KMS-11 (cell line): ENCODE measurements at regions not wholly inside any gene's neighbourhood (a gene's known extent, or its start where the extent isn't known, plus 50 kb on each side); places are given as distances from the start of the nearest gene placed in this dataset.

Experiments
- H2AFZ ChIP-seq: fragments of 200-600 bp; sonication (generic); 2 replicates; pipeline ENCODE4 v1.6.1; 2016; ENCODE audit warnings: antibody characterized with exemption, mixed run types, low read depth
- H3K27ac ChIP-seq: fragments of 200-600 bp; sonication (generic); 2 replicates; pipeline ENCODE4 v1.6.1; 2016; ENCODE audit warnings: mild to moderate bottlenecking, mixed run types
- H3K27me3 ChIP-seq: fragments of 200-600 bp; sonication (generic); 2 replicates; pipeline ENCODE4 v1.6.1; 2017; ENCODE audit warnings: mild to moderate bottlenecking, low read depth, mixed run types, moderate library complexity; ENCODE audit not compliant: insufficient read depth
- H3K36me3 ChIP-seq: fragments of 200-600 bp; sonication (generic); 2 replicates; pipeline ENCODE4 v1.6.1; 2017; ENCODE audit warnings: mild to moderate bottlenecking, mixed run types; ENCODE audit not compliant: insufficient read depth
- H3K4me1 ChIP-seq: fragments of 200-600 bp; sonication (generic); 2 replicates; pipeline ENCODE4 v1.6.1; 2016; ENCODE audit warnings: mild to moderate bottlenecking, low read depth, mixed run types; ENCODE audit not compliant: poor library complexity, severe bottlenecking
- H3K4me2 ChIP-seq: fragments of 200-600 bp; sonication (generic); 2 replicates; pipeline ENCODE4 v1.7.0; 2016; ENCODE audit warnings: mild to moderate bottlenecking, mixed run types
- H3K4me3 ChIP-seq: fragments of 200-600 bp; sonication (generic); IDR thresholded peaks from 2 replicates; pipeline ENCODE4 v1.6.1; 2017; ENCODE audit warnings: low read depth, low read length, mixed read lengths; ENCODE audit not compliant: insufficient read depth
- H3K79me2 ChIP-seq: fragments of 200-600 bp; sonication (generic); 2 replicates; pipeline ENCODE4 v1.6.1; 2016; ENCODE audit warnings: low read depth, mixed run types; ENCODE audit not compliant: insufficient read depth
- H3K9ac ChIP-seq: fragments of 200-600 bp; sonication (generic); 2 replicates; pipeline ENCODE4 v1.6.1; 2016; ENCODE audit warnings: mild to moderate bottlenecking, mixed run types
- H4K20me1 ChIP-seq: fragments of 200-600 bp; sonication (generic); 2 replicates; pipeline ENCODE4 v1.6.1; 2016; ENCODE audit warnings: mild to moderate bottlenecking, mixed run types; ENCODE audit not compliant: insufficient read depth
- CTCF ChIP-seq: fragments of 200-600 bp; sonication (generic); conservative IDR thresholded peaks from 2 replicates; pipeline ENCODE4 v1.6.1; 2017; ENCODE audit warnings: low read depth, mild to moderate bottlenecking, antibody characterized with exemption, low read length, moderate library complexity, mixed read lengths

- Histone ChIP-seq H3K27ac (no peak overlapping the region), H3K4me1 (no peaks in the 10 kb centered on the region), H3K36me3 (no peaks in the 10 kb centered on the region), H2AFZ (no peak overlapping the region), H3K4me3 (no peak overlapping the region), H3K9ac (no peak overlapping the region), H3K4me2 (no peak overlapping the region), H4K20me1 (no peaks in the 10 kb centered on the region), H3K79me2 (no peaks in the 10 kb centered on the region), H3K27me3 (no peaks in the 10 kb centered on the region)
- no peak for TF ChIP-seq CTCF
Measured at GRCh38 chr15:93854088-93854487, 377.3 kb upstream of the MCTP2 start.

- no peaks in the 10 kb centered on the region for H3K79me2 ChIP-seq
- H3K27me3 ChIP-seq, result no peaks in the 10 kb centered on the region
- H3K4me2 ChIP-seq, result no peak overlapping the region
- no peak for TF ChIP-seq CTCF
- H3K4me3 ChIP-seq, result no peak overlapping the region
- H3K36me3 ChIP-seq, result no peaks in the 10 kb centered on the region
- no peaks in the 10 kb centered on the region for H3K4me1 ChIP-seq
- no peak overlapping the region for H3K27ac ChIP-seq
- H2AFZ ChIP-seq, result no peak overlapping the region
- H3K9ac ChIP-seq, result no peak overlapping the region
- no peaks in the 10 kb centered on the region for H4K20me1 ChIP-seq
Measured at GRCh38 chr15:93852761-93853160, 378.6 kb upstream of the MCTP2 start.

GRCh38 chr15:93848490-93848889 is 382.9 kb upstream of the MCTP2 start:
- Histone ChIP-seq H3K9ac (no peak overlapping the region), H3K27ac (no peak overlapping the region)

GRCh38 chr15:93848076-93848475 is 383.3 kb upstream of the MCTP2 start:
- H3K79me2 ChIP-seq, result no peaks in the 10 kb centered on the region
- H3K4me1 ChIP-seq, result no peaks in the 10 kb centered on the region
- H3K27me3 ChIP-seq, result no peaks in the 10 kb centered on the region
- H2AFZ ChIP-seq, result no peak overlapping the region
- no peak overlapping the region for H3K27ac ChIP-seq
- no peak for TF ChIP-seq CTCF
- H4K20me1 ChIP-seq, result no peaks in the 10 kb centered on the region
- no peaks in the 10 kb centered on the region for H3K36me3 ChIP-seq
- no peak overlapping the region for H3K9ac ChIP-seq
- H3K4me2 ChIP-seq, result no peak overlapping the region
- no peak overlapping the region for H3K4me3 ChIP-seq

More at GRCh38 chr15:93848490-93848889, 382.9 kb upstream of the MCTP2 start:
- Histone ChIP-seq H3K27me3 (no peaks in the 10 kb centered on the region), H3K36me3 (no peaks in the 10 kb centered on the region), H3K79me2 (no peaks in the 10 kb centered on the region), H3K4me3 (no peak overlapping the region), H3K4me2 (no peak overlapping the region), H3K4me1 (no peaks in the 10 kb centered on the region), H4K20me1 (no peaks in the 10 kb centered on the region), H2AFZ (no peak overlapping the region)
- no peak for TF ChIP-seq CTCF
